ENCODE measurements at regions not wholly inside any gene's neighbourhood (a gene's known extent, or its start where the extent isn't known, plus 50 kb on each side); places are given as distances from the start of the nearest gene placed in this dataset.

DNA sequence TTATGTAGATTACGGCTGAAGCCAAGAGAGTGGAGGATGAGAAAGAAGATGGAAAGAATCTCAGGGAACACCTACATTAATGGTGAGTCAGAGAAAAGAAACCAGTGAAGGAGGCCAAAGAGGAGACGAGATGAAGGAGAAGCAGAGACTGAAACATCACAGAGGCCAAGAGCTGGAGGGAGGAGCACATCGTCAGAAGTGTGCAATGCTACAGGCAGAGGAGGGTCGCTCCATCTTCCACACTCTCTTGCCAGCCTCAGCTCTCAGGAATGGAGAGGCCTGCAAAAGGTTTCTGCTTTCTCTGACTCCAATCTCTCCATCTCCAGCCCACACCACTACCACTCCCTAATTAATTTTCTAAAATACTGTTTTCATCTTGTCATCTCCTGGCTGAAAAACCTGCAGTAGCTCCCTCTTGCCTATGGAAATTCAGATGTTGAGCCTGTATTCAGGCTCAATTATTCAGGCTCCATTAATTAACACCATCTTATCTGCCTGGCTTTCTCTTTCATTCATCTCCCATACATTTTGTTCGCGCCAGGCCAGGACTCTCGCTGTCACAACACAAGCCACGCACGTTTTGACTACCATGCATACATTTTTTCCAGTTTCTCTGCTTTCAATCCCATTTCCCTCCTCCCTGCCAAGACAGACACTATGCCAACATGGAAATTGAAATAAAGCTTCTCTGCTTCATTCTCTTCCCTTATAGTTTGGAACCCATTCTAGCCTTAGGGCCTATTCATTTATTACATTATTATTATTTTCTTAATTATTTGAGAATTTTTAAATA lies 165.8 kb downstream of the INHBA start:
- TF ChIP-seq, protein P1, sequence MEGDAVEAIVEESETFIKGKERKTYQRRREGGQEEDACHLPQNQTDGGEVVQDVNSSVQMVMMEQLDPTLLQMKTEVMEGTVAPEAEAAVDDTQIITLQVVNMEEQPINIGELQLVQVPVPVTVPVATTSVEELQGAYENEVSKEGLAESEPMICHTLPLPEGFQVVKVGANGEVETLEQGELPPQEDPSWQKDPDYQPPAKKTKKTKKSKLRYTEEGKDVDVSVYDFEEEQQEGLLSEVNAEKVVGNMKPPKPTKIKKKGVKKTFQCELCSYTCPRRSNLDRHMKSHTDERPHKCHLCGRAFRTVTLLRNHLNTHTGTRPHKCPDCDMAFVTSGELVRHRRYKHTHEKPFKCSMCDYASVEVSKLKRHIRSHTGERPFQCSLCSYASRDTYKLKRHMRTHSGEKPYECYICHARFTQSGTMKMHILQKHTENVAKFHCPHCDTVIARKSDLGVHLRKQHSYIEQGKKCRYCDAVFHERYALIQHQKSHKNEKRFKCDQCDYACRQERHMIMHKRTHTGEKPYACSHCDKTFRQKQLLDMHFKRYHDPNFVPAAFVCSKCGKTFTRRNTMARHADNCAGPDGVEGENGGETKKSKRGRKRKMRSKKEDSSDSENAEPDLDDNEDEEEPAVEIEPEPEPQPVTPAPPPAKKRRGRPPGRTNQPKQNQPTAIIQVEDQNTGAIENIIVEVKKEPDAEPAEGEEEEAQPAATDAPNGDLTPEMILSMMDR (IDR thresholded peaks at IDR 0.05), result no peak
- TF ChIP-seq POLR2AphosphoS5 (IDR thresholded peaks at IDR 0.05) (no peak), POLR2A (IDR thresholded peaks at IDR 0.05) (no peak), EP300 (IDR thresholded peaks at IDR 0.05) (no peak)
